H1 (cell line): ENCODE measurements at regions not wholly inside any gene's neighbourhood (a gene's known extent, or its start where the extent isn't known, plus 50 kb on each side); places are given as distances from the start of the nearest gene placed in this dataset.

Experiments used
- CTCF ChIA-PET: fragments of 300-600 bp; sonication (Branson Sonifier 250); formaldehyde crosslinking; loops from one replicate; lab custom pipeline; 2021; ENCODE audit not compliant: partially characterized antibody; lab: Charles Lee
- POLR2A ChIA-PET: fragments of 300-600 bp; sonication (Branson Sonifier 250); formaldehyde crosslinking; loops from one replicate; lab custom pipeline; 2021; ENCODE audit warnings: inconsistent platforms; ENCODE audit not compliant: partially characterized antibody; lab: Charles Lee
- DNase-seq, 2 experiments: peaks; one replicate each; pipeline versions ENCODE4 v3.0.0 to v3.0.0-alpha.2; 2010 to 2022; ENCODE audit warnings: low spot score in 2 of 2, low read depth in 1 of 2, mixed read lengths in 1 of 2
- FAIRE-seq: peaks from 2 replicates; lab custom pipeline; 2011; peaks lifted over from hg19 to GRCh38; lab: Jason Lieb, UNC
- H2AFZ ChIP-seq: 2 replicates; pipeline ENCODE4 v1.8.1; 2012; ENCODE audit warnings: low read length, inconsistent platforms
- H2AK5ac ChIP-seq: 2 replicates; pipeline ENCODE4 v1.6.1; 2013; ENCODE audit warnings: low read depth, low read length
- H2BK120ac ChIP-seq: replicated peaks from 2 replicates; pipeline ENCODE3; 2013; ENCODE audit warnings: low read depth, low read length, inconsistent platforms
- H2BK12ac ChIP-seq: 2 replicates; pipeline ENCODE4 v1.6.1; 2013; ENCODE audit warnings: low read depth, low read length
- H2BK15ac ChIP-seq: 2 replicates; pipeline ENCODE4 v1.6.1; 2013; ENCODE audit warnings: low read length
- H2BK20ac ChIP-seq: 2 replicates; pipeline ENCODE4 v1.6.1; 2013; ENCODE audit warnings: low read length
- H2BK5ac ChIP-seq: 2 replicates; pipeline ENCODE4 v1.6.1; 2013; ENCODE audit warnings: low read depth, low read length
- H3K14ac ChIP-seq: 2 replicates; pipeline ENCODE4 v1.6.1; 2013; ENCODE audit warnings: inconsistent platforms; ENCODE audit not compliant: insufficient read length
- H3K18ac ChIP-seq: 2 replicates; pipeline ENCODE4 v1.6.1; 2013; ENCODE audit warnings: low read length; ENCODE audit errors: extremely low read depth
- H3K23ac ChIP-seq: 2 replicates; pipeline ENCODE4 v1.6.1; 2013; ENCODE audit warnings: inconsistent platforms; ENCODE audit not compliant: insufficient read length
- H3K23me2 ChIP-seq: 2 replicates; pipeline ENCODE4 v1.6.1; 2013; ENCODE audit warnings: low read depth, low read length
- H3K27ac ChIP-seq: 2 replicates; pipeline ENCODE4 v1.6.1; 2011; ENCODE audit warnings: low read depth, low read length, inconsistent platforms
- H3K27me3 ChIP-seq, 4 experiments: replicated peaks in 1 of 4; 1 replicate in 1 of 4; 2 replicates in 3 of 4; pipeline versions ENCODE4 v1.6.1 to v1.8.1; 2011 to 2013; ENCODE audit warnings: low read length in 3 of 4, mild to moderate bottlenecking in 3 of 4, inconsistent platforms in 2 of 4, mixed read lengths in 2 of 4, moderate library complexity in 1 of 4; ENCODE audit not compliant: control insufficient read depth in 3 of 4, insufficient read depth in 3 of 4; ENCODE audit errors: extremely low read depth in 1 of 4
- H3K36me3 ChIP-seq, 4 experiments: 2 replicates each; pipeline versions ENCODE4 v1.6.1 to v1.8.1; 2011 to 2013; ENCODE audit warnings: mild to moderate bottlenecking in 4 of 4, low read length in 3 of 4, moderate library complexity in 2 of 4, control low read depth in 1 of 4, inconsistent platforms in 1 of 4; ENCODE audit not compliant: insufficient read depth in 4 of 4, control insufficient read depth in 2 of 4
- H3K4ac ChIP-seq: replicated peaks from 2 replicates; pipeline ENCODE3; 2013; ENCODE audit warnings: low read length, low read depth, mixed read lengths, inconsistent platforms; ENCODE audit not compliant: insufficient read length
- H3K4me1 ChIP-seq, 4 experiments: replicated peaks in 1 of 4; 1 replicate in 1 of 4; 2 replicates in 3 of 4; pipeline versions ENCODE4 v1.6.1 to v1.8.1; 2011 to 2013; ENCODE audit warnings: low read length in 3 of 4, inconsistent platforms in 2 of 4, mixed read lengths in 1 of 4; ENCODE audit not compliant: insufficient read depth in 4 of 4, control insufficient read depth in 3 of 4
- H3K4me2 ChIP-seq, 2 experiments: 2 replicates each; pipeline versions ENCODE4 v1.6.1 to v1.8.1; 2011 to 2013; ENCODE audit warnings: low read depth in 2 of 2, low read length in 2 of 2, control low read depth in 1 of 2, inconsistent platforms in 1 of 2, mild to moderate bottlenecking in 1 of 2; ENCODE audit not compliant: insufficient read depth in 1 of 2
- H3K4me3 ChIP-seq, 4 experiments: fragments of 200-600, 300-600 bp in 1 of 4; sonication (generic), shearing (Covaris generic), sonication (Bioruptor Twin) in 1 of 4; 2 replicates each; pipeline versions ENCODE4 v1.5.1 to v1.8.1; 2011 to 2016; ENCODE audit warnings: low read length in 4 of 4, low read depth in 3 of 4, control low read depth in 2 of 4, inconsistent platforms in 2 of 4, mild to moderate bottlenecking in 2 of 4, mixed read lengths in 1 of 4, moderate library complexity in 1 of 4; ENCODE audit not compliant: insufficient read depth in 2 of 4; ENCODE audit errors: extremely low read depth in 1 of 4
- H3K56ac ChIP-seq: replicated peaks from 2 replicates; pipeline ENCODE3; 2013; ENCODE audit warnings: low read depth, mild to moderate bottlenecking, mixed read lengths, low read length, inconsistent platforms; ENCODE audit not compliant: insufficient read length
- H3K79me1 ChIP-seq: 2 replicates; pipeline ENCODE4 v1.6.1; 2013; ENCODE audit warnings: low read depth, low read length, control low read depth
- H3K79me2 ChIP-seq, 2 experiments: 2 replicates each; pipeline versions ENCODE4 v1.6.1 to v1.8.1; 2012 to 2013; ENCODE audit warnings: low read length in 2 of 2, mild to moderate bottlenecking in 2 of 2, inconsistent platforms in 1 of 2; ENCODE audit not compliant: insufficient read depth in 2 of 2, control insufficient read depth in 1 of 2
- H3K9ac ChIP-seq, 4 experiments: replicated peaks in 1 of 4; 1 replicate in 1 of 4; 2 replicates in 3 of 4; pipeline versions ENCODE4 v1.6.1 to v1.8.1; 2011 to 2013; ENCODE audit warnings: low read depth in 3 of 4, low read length in 3 of 4, control low read depth in 2 of 4, mild to moderate bottlenecking in 2 of 4, moderate library complexity in 2 of 4, inconsistent platforms in 1 of 4; ENCODE audit errors: extremely low read depth in 1 of 4
- H3K9me3 ChIP-seq, 2 experiments: 2 replicates each; pipeline versions ENCODE4 v1.6.1 to v1.8.1; 2012 to 2013; ENCODE audit warnings: mild to moderate bottlenecking in 2 of 2, moderate library complexity in 2 of 2, control low read depth in 1 of 2, inconsistent platforms in 1 of 2, low read depth in 1 of 2, low read length in 1 of 2, mixed read lengths in 1 of 2; ENCODE audit not compliant: insufficient read depth in 2 of 2
- H4K20me1 ChIP-seq, 2 experiments: replicated peaks in 1 of 2; 2 replicates each; pipeline versions ENCODE3 to v1.8.1; 2011 to 2013; ENCODE audit warnings: inconsistent platforms in 2 of 2, low read length in 2 of 2, mild to moderate bottlenecking in 1 of 2; ENCODE audit not compliant: insufficient read depth in 2 of 2, control insufficient read depth in 1 of 2
- H4K5ac ChIP-seq: 2 replicates; pipeline ENCODE4 v1.6.1; 2013; ENCODE audit warnings: low read length, low read depth, mixed read lengths, inconsistent platforms; ENCODE audit not compliant: insufficient read length
- H4K8ac ChIP-seq: 2 replicates; pipeline ENCODE4 v1.8.0; 2013; ENCODE audit warnings: mild to moderate bottlenecking, moderate library complexity, low read length, inconsistent platforms; ENCODE audit not compliant: insufficient read depth; ENCODE audit errors: extremely low read depth
- H4K91ac ChIP-seq: replicated peaks from 2 replicates; pipeline ENCODE3; 2013; ENCODE audit warnings: low read length, mixed read lengths, inconsistent platforms; ENCODE audit not compliant: insufficient read length
- BACH1 ChIP-seq: IDR thresholded peaks from 2 replicates; pipeline ENCODE4 v1.6.1; 2012; ENCODE audit warnings: low read length, improper control_type of control experiment
- CHD1 ChIP-seq: IDR thresholded peaks from 2 replicates; pipeline ENCODE4 v1.6.1; 2012; ENCODE audit warnings: low read depth, low read length, improper control_type of control experiment
- EP300 ChIP-seq, 2 experiments: IDR thresholded peaks; 1 replicate in 1 of 2; 2 replicates in 1 of 2; pipeline ENCODE4 v1.6.1; 2011 to 2012; ENCODE audit warnings: low read depth in 2 of 2, low read length in 2 of 2, mild to moderate bottlenecking in 2 of 2, borderline replicate concordance in 1 of 2, inconsistent platforms in 1 of 2, moderate library complexity in 1 of 2
- EZH2 ChIP-seq: fragments of 200-600 bp; sonication (generic); IDR thresholded peaks from 2 replicates; pipeline ENCODE4 v1.7.1; 2012; ENCODE audit warnings: low read depth, mild to moderate bottlenecking, moderate library complexity, low read length, inconsistent platforms; ENCODE audit not compliant: severe bottlenecking
- GTF2F1 ChIP-seq: IDR thresholded peaks from 2 replicates; pipeline ENCODE4 v1.6.1; 2012; ENCODE audit warnings: low read depth, low read length, improper control_type of control experiment, borderline replicate concordance
- HDAC6 ChIP-seq: IDR thresholded peaks from one replicate; pipeline ENCODE4 v1.7.1; 2012; ENCODE audit warnings: low read depth, mild to moderate bottlenecking, inconsistent platforms, low read length, moderate library complexity
- MAFK ChIP-seq: IDR thresholded peaks from 2 replicates; pipeline ENCODE4 v1.6.1; 2012; ENCODE audit warnings: low read depth, mild to moderate bottlenecking, improper control_type of control experiment, low read length
- PHF8 ChIP-seq: fragments of 200-600 bp; sonication (generic); conservative IDR thresholded peaks from 2 replicates; pipeline ENCODE4 v1.7.1; 2012; ENCODE audit warnings: low read depth, mild to moderate bottlenecking, inconsistent platforms, low read length, moderate library complexity
- RFX5 ChIP-seq: IDR thresholded peaks from 2 replicates; pipeline ENCODE4 v1.6.1; 2011; ENCODE audit warnings: low read depth, low read length, improper control_type of control experiment, borderline replicate concordance
- RXRA ChIP-seq: IDR thresholded peaks from 2 replicates; pipeline ENCODE4 v1.6.1; 2011; ENCODE audit warnings: low read depth, mild to moderate bottlenecking, low read length, moderate library complexity; ENCODE audit not compliant: insufficient read depth
- SIN3A ChIP-seq, 2 experiments: IDR thresholded peaks in 1 of 2; conservative IDR thresholded peaks in 1 of 2; 2 replicates each; pipeline ENCODE4 v1.6.1; 2011 to 2012; ENCODE audit warnings: low read length in 2 of 2, improper control_type of control experiment in 1 of 2, low read depth in 1 of 2, mild to moderate bottlenecking in 1 of 2
- SP4 ChIP-seq: IDR thresholded peaks from 2 replicates; pipeline ENCODE4 v1.6.1; 2012; ENCODE audit warnings: low read length, inconsistent platforms
- USF2 ChIP-seq: IDR thresholded peaks from 2 replicates; pipeline ENCODE4 v1.6.1; 2011; ENCODE audit warnings: low read length, improper control_type of control experiment
- ZNF274 ChIP-seq: IDR thresholded peaks from 2 replicates; pipeline ENCODE4 v1.7.0; 2012; ENCODE audit warnings: low read length, borderline replicate concordance; ENCODE audit errors: extremely low read depth
- TF ChIP-seq, protein P1 (sequence below): IDR thresholded peaks from 2 replicates; pipeline ENCODE4 v1.6.1; 2012; ENCODE audit warnings: inconsistent platforms

GRCh38 chr7:17526621-17527020 lies 228.2 kb downstream of the AHR start:
- no peak overlapping the region for H3K18ac ChIP-seq
- no peaks in the 10 kb centered on the region for H3K79me1 ChIP-seq
- POLR2A ChIA-PET, result no interaction called here
- no peak overlapping the region for H3K9ac ChIP-seq
- DNase-seq (no peak), FAIRE-seq (no peak)
- H2BK120ac ChIP-seq, result no peak overlapping the region
- no peak overlapping the region for H3K14ac ChIP-seq
- H3K27ac ChIP-seq, result no peak overlapping the region
- no peaks in the 10 kb centered on the region for H3K79me2 ChIP-seq
- CTCF ChIA-PET, result no interaction called here
- no peak overlapping the region for H3K56ac ChIP-seq
- H3K27me3 ChIP-seq, result no peaks in the 10 kb centered on the region
- H3K4me1 ChIP-seq, result peaks cover 0 to 3% (median 0%) of the 10 kb centered on the region in 4 experiments; a peak in 1 of 7 replicates
- H3K9me3 ChIP-seq, result no peaks in the 10 kb centered on the region
- H3K23me2 ChIP-seq, result no peaks in the 10 kb centered on the region
- no peaks in the 10 kb centered on the region for H3K36me3 ChIP-seq
- no peak overlapping the region for H2BK15ac ChIP-seq
- H3K23ac ChIP-seq, result no peak overlapping the region
- no peak for TF ChIP-seq BACH1
- no peak for TF ChIP-seq ZNF274
- no peak for TF ChIP-seq RFX5
- no peak for TF ChIP-seq EZH2
- TF ChIP-seq PHF8, result no peak
- TF ChIP-seq HDAC6, result no peak
- TF ChIP-seq, protein P1, sequence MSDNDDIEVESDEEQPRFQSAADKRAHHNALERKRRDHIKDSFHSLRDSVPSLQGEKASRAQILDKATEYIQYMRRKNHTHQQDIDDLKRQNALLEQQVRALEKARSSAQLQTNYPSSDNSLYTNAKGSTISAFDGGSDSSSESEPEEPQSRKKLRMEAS, result no peak
- TF ChIP-seq SIN3A (conservative IDR thresholded peaks at IDR 0.05 in 1 of 2, IDR thresholded peaks at IDR 0.05 in 1 of 2; ENCODE audit: low read depth in 1 of 2, low read length in 2 of 2), result no peak
- no peak for TF ChIP-seq EP300 (IDR thresholded peaks at IDR 0.05; ENCODE audit: borderline replicate concordance in 1 of 2, low read depth in 2 of 2, low read length in 2 of 2)
- TF ChIP-seq MAFK, result no peak
- no peak for TF ChIP-seq GTF2F1
- TF ChIP-seq RXRA, result no peak
- TF ChIP-seq USF2, result no peak
- no peak for TF ChIP-seq SP4
- TF ChIP-seq CHD1, result no peak
- H4K8ac ChIP-seq, result no peak overlapping the region
- no peak overlapping the region for H2BK12ac ChIP-seq
- H4K5ac ChIP-seq, result no peak overlapping the region
- H4K91ac ChIP-seq, result no peak overlapping the region
- no peak overlapping the region for H3K4me3 ChIP-seq
- no peaks in the 10 kb centered on the region for H4K20me1 ChIP-seq
- no peak overlapping the region for H2AFZ ChIP-seq
- H2BK20ac ChIP-seq, result no peak overlapping the region
- H3K4me2 ChIP-seq, result no peak overlapping the region
- H2AK5ac ChIP-seq, result no peak overlapping the region
- H2BK5ac ChIP-seq, result no peak overlapping the region
- H3K4ac ChIP-seq, result no peak overlapping the region
